LNCAP (cell line): ENCODE measurements at regions not wholly inside any gene's neighbourhood (a gene's known extent, or its start where the extent isn't known, plus 50 kb on each side); places are given as distances from the start of the nearest gene placed in this dataset.

Experiments
- TF ChIP-seq, protein P1 (sequence below): fragments of 450-650 bp; IDR thresholded peaks from 2 replicates; pipeline ENCODE4 v1.5.1; 2017; ENCODE audit warnings: mild to moderate bottlenecking

DNA sequence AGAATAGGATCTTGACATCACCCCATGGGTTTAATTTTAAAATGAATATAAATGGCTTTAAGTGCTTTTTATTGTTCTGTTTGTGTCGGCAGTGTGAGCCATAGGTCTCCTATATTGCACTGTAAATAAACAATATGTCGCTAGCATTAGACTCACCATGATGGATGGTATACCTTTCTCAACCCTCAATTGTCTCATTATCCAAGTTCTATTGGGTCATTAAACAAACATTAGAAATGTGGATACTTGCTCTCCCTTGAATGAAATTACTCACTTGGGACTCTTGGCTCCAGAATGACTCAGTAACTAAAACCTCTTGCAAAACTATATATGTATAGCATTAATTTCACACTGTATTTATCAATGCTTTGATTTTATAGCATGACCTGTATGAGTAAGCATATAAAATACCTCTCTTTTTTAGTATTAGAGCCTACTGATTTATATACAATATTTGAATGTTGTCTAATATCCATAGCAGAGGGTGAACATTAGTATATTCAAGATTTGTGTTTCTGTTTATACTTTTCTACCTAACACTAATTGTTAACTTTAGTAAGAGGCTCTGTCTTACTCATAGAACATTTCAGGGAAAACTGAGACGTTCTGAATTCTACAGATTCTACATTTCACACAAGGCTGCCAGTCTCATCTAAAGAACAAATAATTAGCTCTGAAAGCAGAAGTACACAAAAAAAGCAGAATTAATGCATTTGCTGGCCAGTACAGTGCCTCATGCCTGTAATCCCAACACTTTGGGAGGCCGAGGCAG lies 303.8 kb upstream of the PRR16 start:
- TF ChIP-seq, protein P1, sequence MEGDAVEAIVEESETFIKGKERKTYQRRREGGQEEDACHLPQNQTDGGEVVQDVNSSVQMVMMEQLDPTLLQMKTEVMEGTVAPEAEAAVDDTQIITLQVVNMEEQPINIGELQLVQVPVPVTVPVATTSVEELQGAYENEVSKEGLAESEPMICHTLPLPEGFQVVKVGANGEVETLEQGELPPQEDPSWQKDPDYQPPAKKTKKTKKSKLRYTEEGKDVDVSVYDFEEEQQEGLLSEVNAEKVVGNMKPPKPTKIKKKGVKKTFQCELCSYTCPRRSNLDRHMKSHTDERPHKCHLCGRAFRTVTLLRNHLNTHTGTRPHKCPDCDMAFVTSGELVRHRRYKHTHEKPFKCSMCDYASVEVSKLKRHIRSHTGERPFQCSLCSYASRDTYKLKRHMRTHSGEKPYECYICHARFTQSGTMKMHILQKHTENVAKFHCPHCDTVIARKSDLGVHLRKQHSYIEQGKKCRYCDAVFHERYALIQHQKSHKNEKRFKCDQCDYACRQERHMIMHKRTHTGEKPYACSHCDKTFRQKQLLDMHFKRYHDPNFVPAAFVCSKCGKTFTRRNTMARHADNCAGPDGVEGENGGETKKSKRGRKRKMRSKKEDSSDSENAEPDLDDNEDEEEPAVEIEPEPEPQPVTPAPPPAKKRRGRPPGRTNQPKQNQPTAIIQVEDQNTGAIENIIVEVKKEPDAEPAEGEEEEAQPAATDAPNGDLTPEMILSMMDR: no peak

DNA sequence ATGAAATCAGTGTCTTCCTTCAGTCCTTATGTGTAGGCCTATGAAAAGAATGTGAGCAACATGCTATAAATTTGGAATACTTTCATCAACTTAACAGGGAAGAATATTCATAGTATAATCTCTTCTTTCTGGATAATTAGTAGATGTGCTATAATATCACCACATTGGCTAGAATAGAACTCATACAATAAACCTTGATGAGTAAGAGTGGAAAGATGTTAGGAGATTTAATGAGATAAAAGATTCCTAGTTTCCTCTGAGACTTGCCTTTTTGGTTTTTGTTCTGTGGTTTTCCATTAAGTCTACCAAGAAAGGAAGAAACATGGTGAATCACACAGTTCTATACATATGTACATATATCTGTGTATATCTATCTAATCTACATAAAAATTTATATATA lies 301.8 kb upstream of the PRR16 start:
- TF ChIP-seq, protein P1: no peak

DNA sequence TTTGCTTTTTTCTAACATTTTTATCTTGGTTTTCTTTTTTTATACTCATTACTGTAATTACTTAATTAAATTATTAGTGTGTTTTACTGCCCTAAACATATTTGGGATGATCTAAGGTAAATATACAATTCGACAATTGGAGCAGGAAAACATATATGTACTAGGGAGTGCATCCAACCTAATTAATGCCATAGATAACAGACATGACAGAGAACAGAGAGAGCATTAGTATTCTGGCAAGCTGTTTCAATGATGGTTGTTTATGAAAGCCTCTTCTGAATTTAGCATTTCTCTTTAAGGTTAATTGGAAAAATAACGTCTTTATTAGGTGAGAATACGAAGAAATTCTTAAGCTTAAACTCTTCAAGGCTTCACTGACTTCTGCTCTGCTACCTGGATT lies 300.1 kb upstream of the PRR16 start:
- TF ChIP-seq, protein P1: no peak

DNA sequence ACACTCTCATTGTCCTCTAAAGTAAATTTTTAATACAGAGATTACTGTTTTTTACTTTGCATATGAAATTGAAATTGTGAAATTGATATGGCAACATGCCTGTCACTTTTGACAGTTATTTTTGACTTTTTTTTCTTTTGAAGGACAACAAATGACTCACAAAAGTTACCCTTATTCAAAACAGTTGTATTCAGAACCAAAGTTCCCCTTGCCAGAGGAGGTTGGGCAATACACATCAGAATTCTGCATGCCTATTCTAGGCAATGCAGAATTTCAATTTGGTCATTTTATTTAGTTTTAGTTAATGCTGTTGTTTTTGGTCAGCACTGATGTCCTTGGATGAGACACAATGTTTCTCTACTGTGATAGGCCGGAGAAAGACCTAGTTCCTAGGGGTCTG lies 299.1 kb upstream of the PRR16 start:
- TF ChIP-seq, protein P1: no peak

DNA sequence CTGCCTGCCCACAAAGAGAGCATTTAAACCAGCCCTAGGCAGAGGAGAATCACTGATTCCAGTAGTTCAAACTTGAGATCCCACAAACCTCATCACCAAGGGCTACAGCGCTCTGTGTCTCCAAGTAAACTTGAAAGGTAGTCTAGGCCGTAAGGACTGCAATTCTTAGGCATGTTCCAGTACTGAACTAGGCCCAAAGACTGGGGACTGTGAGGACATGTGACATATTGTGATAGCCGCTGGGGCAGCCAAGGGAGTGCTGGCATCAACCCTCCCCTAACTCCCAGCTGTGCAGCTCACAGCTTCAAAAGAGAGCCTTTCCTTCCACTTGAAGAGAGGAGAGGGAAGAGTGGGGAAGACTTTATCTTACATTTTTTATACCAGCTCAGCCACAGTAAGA lies 291.0 kb upstream of the PRR16 start:
- TF ChIP-seq, protein P1: no peak

DNA sequence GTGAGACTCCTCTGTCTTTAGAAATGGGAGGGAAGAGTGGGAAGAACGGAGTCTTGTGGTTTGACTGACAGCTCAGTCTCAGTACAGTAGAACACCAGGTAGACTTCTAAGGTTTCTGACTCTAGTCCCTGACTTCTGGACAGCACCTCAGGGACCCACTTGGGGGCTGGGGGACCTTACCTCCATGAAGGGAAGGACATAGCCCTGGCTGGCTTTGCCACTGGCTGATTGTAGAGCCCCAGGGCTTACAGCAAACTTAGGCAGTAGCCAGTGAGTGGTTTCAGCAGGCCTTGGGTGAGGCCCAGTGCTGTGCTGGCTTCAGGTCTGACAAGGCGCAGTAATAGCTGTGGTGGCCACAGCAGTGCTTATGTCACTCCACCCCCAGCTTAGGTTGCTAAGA lies 290.0 kb upstream of the PRR16 start:
- TF ChIP-seq, protein P1: no peak

DNA sequence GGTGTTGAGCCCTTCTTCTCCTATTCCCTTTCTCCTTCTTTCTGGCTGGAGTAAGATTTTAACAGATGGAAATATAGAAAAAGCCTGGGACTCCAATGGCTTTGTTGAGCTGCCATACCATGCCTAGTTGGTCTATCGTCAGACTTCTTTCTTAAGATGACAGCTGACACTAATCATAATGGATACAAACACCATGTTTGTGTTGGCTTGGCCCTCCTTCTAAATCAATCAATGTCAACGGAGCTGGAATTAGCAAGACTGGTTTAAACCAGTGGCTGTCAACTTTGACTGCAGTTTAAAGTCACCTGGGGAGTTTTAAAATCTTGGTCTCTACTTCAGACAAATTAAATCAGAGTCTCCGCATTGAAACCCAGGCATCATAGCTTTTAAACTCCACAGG lies 264.5 kb upstream of the PRR16 start:
- TF ChIP-seq, protein P1: no peak

DNA sequence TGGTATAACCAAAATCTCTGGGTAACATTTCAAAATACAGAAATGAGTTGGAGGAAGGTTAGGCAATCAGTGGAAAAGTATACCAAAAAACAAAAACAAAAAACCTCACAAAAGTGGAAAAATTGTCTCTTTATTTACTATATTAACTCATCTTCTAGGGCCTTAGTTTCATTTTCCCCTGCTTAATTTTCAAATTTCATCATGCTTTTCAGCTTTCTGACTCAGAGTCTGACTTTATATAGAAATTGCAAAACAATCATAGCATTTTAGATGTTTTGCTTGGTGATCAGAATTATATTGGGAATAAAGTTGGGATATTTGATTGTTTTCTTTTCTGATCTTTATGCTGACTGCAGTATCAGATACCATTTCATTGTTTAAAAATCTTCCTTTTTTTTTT lies 257.0 kb upstream of the PRR16 start:
- TF ChIP-seq, protein P1: no peak
